ENCODE measurements at regions not wholly inside any gene's neighbourhood (a gene's known extent, or its start where the extent isn't known, plus 50 kb on each side); places are given as distances from the start of the nearest gene placed in this dataset.
A peak's percentile ranks its signal among the peaks of the same experiment; 100 is the strongest.

DNA sequence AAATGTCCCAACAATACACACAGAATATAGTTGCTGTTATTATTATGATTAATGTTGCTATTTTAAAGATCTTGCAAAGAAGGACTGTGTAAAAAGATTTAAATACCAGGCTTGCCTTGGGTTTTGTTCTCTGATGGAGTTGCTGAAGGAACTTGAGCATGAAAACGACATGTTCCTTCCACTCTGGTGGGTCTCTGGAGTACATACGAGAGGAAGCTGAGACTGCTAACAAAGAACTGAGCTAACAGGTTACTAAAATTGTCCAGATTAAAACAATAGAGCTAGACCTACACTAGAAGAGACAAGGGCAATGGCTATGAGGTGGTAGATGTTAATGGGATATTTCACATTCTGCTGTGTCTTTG lies 612.2 kb downstream of the TSN start:
- Histone ChIP-seq H3K4me3 (ENCODE audit: low read depth, low read length) (no peak overlapping the region), H3K4me1 (ENCODE audit: control insufficient read depth, insufficient read depth, low read length) (no peaks in the 10 kb centered on the region), H3K27me3 (ENCODE audit: control insufficient read depth, insufficient read depth, low read length) (no peaks in the 10 kb centered on the region), H3K27ac (ENCODE audit: low read depth, low read length) (no peak overlapping the region), H3K9me3 (ENCODE audit: control insufficient read depth, insufficient read depth, low read length) (peaks cover 3% of the 10 kb centered on the region), H3K36me3 (ENCODE audit: control insufficient read depth, insufficient read depth, low read length) (no peaks in the 10 kb centered on the region)
- WGBS (ENCODE audit: insufficient coverage): no CpG with 5 or more reads among the region's 2 CpGs
- peak in 2 of 6 donors; percentile 8 to 15 for DNase-seq (ENCODE audit: low read depth in 4 of 6, low spot score in 6 of 6)

DNA sequence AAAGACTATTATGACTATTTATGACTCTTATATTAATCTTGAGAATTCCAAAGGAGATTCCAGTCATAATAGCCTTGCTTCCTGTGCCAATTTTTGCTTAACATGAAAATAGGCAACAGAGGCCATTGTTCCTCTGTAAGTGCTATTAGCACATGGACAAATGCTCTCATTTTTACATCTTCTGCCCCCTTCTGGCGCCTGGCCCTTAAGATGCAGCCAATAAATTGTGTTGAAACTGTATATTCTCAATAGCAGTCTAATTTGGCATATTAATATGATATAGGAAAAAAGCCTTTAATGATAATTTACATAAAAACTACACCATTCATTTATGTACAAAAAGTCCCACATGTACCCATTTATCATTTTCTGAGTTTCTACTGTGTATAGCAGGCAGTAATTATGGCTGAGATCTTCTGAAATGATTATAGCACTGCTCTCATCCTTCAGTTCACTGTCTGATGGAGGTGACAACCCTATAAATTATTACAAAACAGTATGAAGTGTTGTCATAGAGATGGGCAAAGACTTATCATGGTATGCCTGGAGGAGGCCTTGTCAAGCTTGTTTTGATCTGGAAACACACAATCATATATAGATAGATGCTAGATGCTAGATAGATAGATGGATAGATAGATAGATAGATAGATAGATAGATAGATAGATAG lies 613.3 kb downstream of the TSN start:
- Histone ChIP-seq H3K36me3 (ENCODE audit: control insufficient read depth, insufficient read depth, low read length) (no peaks in the 10 kb centered on the region), H3K4me1 (ENCODE audit: control insufficient read depth, insufficient read depth, low read length) (no peaks in the 10 kb centered on the region), H3K27me3 (ENCODE audit: control insufficient read depth, insufficient read depth, low read length) (no peaks in the 10 kb centered on the region), H3K27ac (ENCODE audit: low read depth, low read length) (no peak overlapping the region), H3K9me3 (ENCODE audit: control insufficient read depth, insufficient read depth, low read length) (peaks cover 7% of the 10 kb centered on the region), H3K4me3 (ENCODE audit: low read depth, low read length) (no peak overlapping the region)
- WGBS (ENCODE audit: insufficient coverage): no CpG with 5 or more reads among the region's 1 CpG
- no peak for DNase-seq (ENCODE audit: low read depth in 4 of 6, low spot score in 6 of 6)

DNA sequence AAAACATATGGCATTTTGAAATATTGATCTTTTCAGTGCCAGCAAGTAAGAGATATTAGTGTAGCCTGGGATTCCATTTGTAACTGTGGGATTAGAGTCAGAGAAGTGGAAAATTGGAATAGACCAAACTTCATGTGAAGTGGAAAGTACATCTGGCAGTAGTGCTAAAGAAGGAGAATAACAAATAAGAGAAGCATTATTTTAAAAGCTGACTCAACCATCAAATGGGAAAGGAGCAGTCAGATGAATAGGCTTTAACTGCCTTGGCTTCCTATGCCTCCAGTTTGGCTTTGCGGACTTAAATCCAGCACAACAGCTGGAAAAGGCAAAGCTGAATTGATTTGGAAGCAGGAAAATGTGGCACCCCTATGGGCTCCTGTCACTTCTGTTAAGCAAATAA lies 623.1 kb downstream of the TSN start:
- 75% methylated on average over 1 of the region's 1 CpG for WGBS (ENCODE audit: insufficient coverage)
- H3K4me1 ChIP-seq (ENCODE audit: control insufficient read depth, insufficient read depth, low read length): no peaks in the 10 kb centered on the region
- no peaks in the 10 kb centered on the region for H3K36me3 ChIP-seq (ENCODE audit: control insufficient read depth, insufficient read depth, low read length)
- H3K4me3 ChIP-seq (ENCODE audit: low read depth, low read length): no peak overlapping the region
- H3K9me3 ChIP-seq (ENCODE audit: control insufficient read depth, insufficient read depth, low read length): peaks cover under 1% of the 10 kb centered on the region
- H3K27me3 ChIP-seq (ENCODE audit: control insufficient read depth, insufficient read depth, low read length): no peaks in the 10 kb centered on the region
- H3K27ac ChIP-seq (ENCODE audit: low read depth, low read length): no peak overlapping the region
- DNase-seq (ENCODE audit: low read depth in 4 of 6, low spot score in 6 of 6): peak in 2 of 6 donors; percentile 3 to 45

DNA sequence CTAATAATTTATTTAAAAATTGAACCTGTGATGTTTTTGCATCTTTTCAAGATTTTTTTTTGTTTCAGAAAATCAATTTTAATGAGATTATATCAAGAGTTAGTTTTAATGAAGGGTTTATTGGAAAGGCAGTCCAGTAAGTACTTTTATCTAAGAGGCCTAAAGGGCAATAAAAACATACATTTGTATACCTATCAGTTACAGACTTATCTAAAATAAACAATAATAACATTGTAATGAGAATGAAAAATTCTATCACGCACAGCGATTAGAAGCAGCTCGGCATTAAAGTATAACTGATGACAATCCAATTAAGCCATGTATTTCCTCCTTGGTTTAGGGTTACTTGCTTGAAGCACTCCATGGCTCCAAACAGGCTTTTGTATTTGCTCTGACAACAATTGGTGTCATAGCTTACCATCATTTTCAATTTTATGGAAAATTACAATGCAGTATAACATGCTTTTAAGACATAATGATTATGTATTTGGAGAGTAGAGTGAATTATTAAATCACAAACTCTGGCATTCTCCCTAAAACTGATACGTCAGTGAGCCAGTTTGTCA lies 629.4 kb downstream of the TSN start:
- no peak overlapping the region for H3K4me3 ChIP-seq (ENCODE audit: low read depth, low read length)
- H3K9me3 ChIP-seq (ENCODE audit: control insufficient read depth, insufficient read depth, low read length): peaks cover 7% of the 10 kb centered on the region
- H3K36me3 ChIP-seq (ENCODE audit: control insufficient read depth, insufficient read depth, low read length): no peaks in the 10 kb centered on the region
- H3K4me1 ChIP-seq (ENCODE audit: control insufficient read depth, insufficient read depth, low read length): no peaks in the 10 kb centered on the region
- DNase-seq (ENCODE audit: low read depth in 4 of 6, low spot score in 6 of 6): no peak
- H3K27me3 ChIP-seq (ENCODE audit: control insufficient read depth, insufficient read depth, low read length): no peaks in the 10 kb centered on the region
- H3K27ac ChIP-seq (ENCODE audit: low read depth, low read length): no peak overlapping the region
- WGBS (ENCODE audit: insufficient coverage): 100% methylated on average over 1 of the region's 4 CpGs

DNA sequence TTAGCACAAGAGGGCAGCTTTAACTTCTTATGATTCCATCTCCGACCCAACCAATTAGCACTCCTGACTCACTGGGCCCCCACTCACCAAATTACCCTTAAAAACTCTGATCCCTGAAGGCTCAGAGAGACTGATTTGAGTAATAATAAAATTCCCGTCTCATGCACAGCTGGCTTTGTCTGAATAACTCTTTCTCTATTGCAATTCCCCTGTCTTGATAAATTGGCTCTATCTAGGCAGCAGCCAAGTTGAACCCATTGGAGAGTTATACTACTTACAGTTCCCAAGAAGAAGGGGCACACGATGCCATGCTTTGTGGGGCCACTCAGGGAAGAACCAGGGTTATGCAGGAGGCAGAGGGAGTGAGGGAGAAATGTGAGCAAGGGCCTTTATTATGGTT lies 632.8 kb downstream of the TSN start:
- Histone ChIP-seq H3K27ac (ENCODE audit: low read depth, low read length) (no peak overlapping the region), H3K9me3 (ENCODE audit: control insufficient read depth, insufficient read depth, low read length) (peaks cover 7% of the 10 kb centered on the region), H3K36me3 (ENCODE audit: control insufficient read depth, insufficient read depth, low read length) (no peaks in the 10 kb centered on the region), H3K27me3 (ENCODE audit: control insufficient read depth, insufficient read depth, low read length) (no peaks in the 10 kb centered on the region), H3K4me1 (ENCODE audit: control insufficient read depth, insufficient read depth, low read length) (no peaks in the 10 kb centered on the region), H3K4me3 (ENCODE audit: low read depth, low read length) (no peak overlapping the region)
- DNase-seq (ENCODE audit: low read depth in 4 of 6, low spot score in 6 of 6): no peak
- 56% methylated on average over 2 of the region's 3 CpGs for WGBS (ENCODE audit: insufficient coverage)

DNA sequence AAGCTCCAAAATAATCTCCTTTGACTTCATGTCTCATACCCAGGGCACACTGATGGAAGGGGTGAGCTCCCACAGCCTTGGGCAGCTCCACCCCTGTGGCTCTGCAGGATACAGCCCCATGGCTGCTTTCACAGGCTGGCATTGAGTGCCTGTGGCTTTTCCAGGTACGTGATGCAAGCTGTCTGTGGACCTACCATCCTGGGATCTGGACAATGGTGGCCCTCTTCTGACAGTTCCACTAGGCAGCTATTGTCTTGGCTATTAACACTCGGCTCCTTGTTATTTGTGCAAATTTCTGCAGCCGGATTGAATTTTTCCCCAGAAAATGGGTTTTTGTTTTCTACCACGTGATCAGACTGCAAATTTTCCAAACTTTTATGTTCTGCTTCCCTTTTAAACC lies 634.2 kb downstream of the TSN start:
- Histone ChIP-seq H3K27me3 (ENCODE audit: control insufficient read depth, insufficient read depth, low read length) (no peaks in the 10 kb centered on the region), H3K4me1 (ENCODE audit: control insufficient read depth, insufficient read depth, low read length) (no peaks in the 10 kb centered on the region), H3K4me3 (ENCODE audit: low read depth, low read length) (no peak overlapping the region), H3K27ac (ENCODE audit: low read depth, low read length) (no peak overlapping the region), H3K9me3 (ENCODE audit: control insufficient read depth, insufficient read depth, low read length) (peaks cover 7% of the 10 kb centered on the region), H3K36me3 (ENCODE audit: control insufficient read depth, insufficient read depth, low read length) (no peaks in the 10 kb centered on the region)
- WGBS (ENCODE audit: insufficient coverage): 74% methylated on average over 4 of the region's 4 CpGs
- peak in 1 of 6 donors; percentile 3 for DNase-seq (ENCODE audit: low read depth in 4 of 6, low spot score in 6 of 6)

DNA sequence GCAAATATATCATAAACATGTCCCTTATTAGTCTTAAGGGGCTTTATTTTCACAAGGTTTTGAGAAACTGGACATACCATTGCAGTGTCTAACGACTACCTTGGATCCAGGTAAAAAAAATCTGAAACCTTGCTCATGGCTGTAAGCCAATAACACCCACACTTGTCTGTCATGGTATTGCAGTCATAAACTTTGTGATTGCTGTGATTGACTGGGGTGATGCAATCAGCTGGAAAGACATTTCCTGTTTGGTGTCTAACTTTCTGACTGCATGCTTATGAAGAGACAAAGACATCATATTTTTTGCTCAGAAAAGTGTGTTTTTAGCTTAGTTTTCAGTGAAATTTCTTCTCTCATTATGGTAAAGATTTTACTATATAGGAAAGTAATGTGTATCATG lies 635.0 kb downstream of the TSN start:
- DNase-seq (ENCODE audit: low read depth in 4 of 6, low spot score in 6 of 6): no peak
- no peaks in the 10 kb centered on the region for H3K27me3 ChIP-seq (ENCODE audit: control insufficient read depth, insufficient read depth, low read length)
- no peak overlapping the region for H3K4me3 ChIP-seq (ENCODE audit: low read depth, low read length)
- H3K4me1 ChIP-seq (ENCODE audit: control insufficient read depth, insufficient read depth, low read length): no peaks in the 10 kb centered on the region
- no peak overlapping the region for H3K27ac ChIP-seq (ENCODE audit: low read depth, low read length)
- peaks cover 7% of the 10 kb centered on the region for H3K9me3 ChIP-seq (ENCODE audit: control insufficient read depth, insufficient read depth, low read length)
- no CpG with 5 or more reads among the region's 1 CpG for WGBS (ENCODE audit: insufficient coverage)
- no peaks in the 10 kb centered on the region for H3K36me3 ChIP-seq (ENCODE audit: control insufficient read depth, insufficient read depth, low read length)

DNA sequence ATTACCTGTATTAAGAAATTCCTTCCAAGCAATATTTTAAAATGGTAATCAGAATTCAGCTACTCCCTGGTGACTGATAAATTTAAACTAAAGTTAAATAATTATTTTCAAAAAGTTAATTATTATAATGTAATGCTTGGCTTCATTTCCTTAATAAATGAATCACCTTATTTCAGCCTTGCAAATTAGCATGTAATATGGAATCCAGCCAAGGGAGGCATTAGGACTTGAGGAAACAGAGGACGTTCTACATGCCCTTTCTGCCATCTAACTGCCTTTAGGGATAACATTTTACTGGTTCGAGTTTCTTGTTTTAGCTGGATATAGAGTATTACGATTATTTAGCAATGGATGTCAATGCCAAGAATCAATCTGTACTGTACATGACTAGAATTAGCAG lies 636.3 kb downstream of the TSN start:
- Histone ChIP-seq H3K9me3 (ENCODE audit: control insufficient read depth, insufficient read depth, low read length) (peaks cover 7% of the 10 kb centered on the region), H3K4me1 (ENCODE audit: control insufficient read depth, insufficient read depth, low read length) (no peaks in the 10 kb centered on the region), H3K4me3 (ENCODE audit: low read depth, low read length) (no peak overlapping the region), H3K27ac (ENCODE audit: low read depth, low read length) (no peak overlapping the region), H3K36me3 (ENCODE audit: control insufficient read depth, insufficient read depth, low read length) (no peaks in the 10 kb centered on the region), H3K27me3 (ENCODE audit: control insufficient read depth, insufficient read depth, low read length) (no peaks in the 10 kb centered on the region)
- WGBS (ENCODE audit: insufficient coverage): 100% methylated on average over 1 of the region's 3 CpGs
- DNase-seq (ENCODE audit: low read depth in 4 of 6, low spot score in 6 of 6): peak in 1 of 6 donors; percentile 28

DNA sequence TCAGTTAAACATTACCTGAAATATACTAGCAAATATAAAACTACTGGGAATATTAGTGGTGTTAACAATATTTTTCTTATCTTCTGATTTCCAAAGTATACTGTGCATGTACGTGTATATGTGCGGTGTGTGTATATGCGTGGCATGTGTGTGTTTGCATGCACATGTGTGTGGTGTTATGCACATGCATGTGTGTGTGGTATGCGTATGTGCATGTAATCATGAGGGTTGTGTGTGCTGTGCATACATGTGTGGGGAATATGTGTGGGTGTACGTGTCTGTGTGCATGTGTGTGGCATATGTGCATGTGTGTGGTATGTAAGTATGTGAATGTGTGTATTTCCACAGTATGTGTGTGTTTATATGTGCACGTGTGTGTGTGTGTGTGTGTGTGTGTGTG lies 640.2 kb downstream of the TSN start:
- H3K4me1 ChIP-seq (ENCODE audit: control insufficient read depth, insufficient read depth, low read length): no peaks in the 10 kb centered on the region
- DNase-seq (ENCODE audit: low read depth in 4 of 6, low spot score in 6 of 6): no peak
- H3K36me3 ChIP-seq (ENCODE audit: control insufficient read depth, insufficient read depth, low read length): no peaks in the 10 kb centered on the region
- H3K27me3 ChIP-seq (ENCODE audit: control insufficient read depth, insufficient read depth, low read length): no peaks in the 10 kb centered on the region
- H3K9me3 ChIP-seq (ENCODE audit: control insufficient read depth, insufficient read depth, low read length): no peaks in the 10 kb centered on the region
- no peak overlapping the region for H3K27ac ChIP-seq (ENCODE audit: low read depth, low read length)
- H3K4me3 ChIP-seq (ENCODE audit: low read depth, low read length): no peak overlapping the region
- WGBS (ENCODE audit: insufficient coverage): 90% methylated on average over 6 of the region's 6 CpGs

DNA sequence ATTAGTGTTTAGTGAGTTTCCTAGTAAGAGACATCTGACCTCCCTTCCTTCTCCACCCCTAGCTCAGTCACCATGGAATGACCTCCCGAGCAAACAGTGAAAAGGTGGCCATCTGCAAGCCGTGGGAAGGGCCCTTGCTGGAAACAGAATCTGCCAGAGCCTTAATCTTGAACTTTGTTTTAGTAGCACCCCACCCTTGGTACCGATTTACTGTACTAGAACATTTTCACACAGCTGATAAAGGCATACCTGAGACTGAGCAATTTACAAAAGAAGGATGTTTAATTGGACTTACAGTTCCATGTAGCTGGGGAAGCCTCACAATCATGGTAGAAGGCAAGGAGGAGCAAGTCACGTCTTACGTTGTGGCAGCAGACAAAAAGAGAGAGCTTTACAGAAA lies 655.8 kb downstream of the TSN start:
- H3K27ac ChIP-seq (ENCODE audit: low read depth, low read length): no peak overlapping the region
- DNase-seq (ENCODE audit: low read depth in 4 of 6, low spot score in 6 of 6): no peak
- 92% methylated on average over 2 of the region's 5 CpGs for WGBS (ENCODE audit: insufficient coverage)
- H3K4me1 ChIP-seq (ENCODE audit: control insufficient read depth, insufficient read depth, low read length): no peaks in the 10 kb centered on the region
- H3K27me3 ChIP-seq (ENCODE audit: control insufficient read depth, insufficient read depth, low read length): no peaks in the 10 kb centered on the region
- no peak overlapping the region for H3K4me3 ChIP-seq (ENCODE audit: low read depth, low read length)
- H3K36me3 ChIP-seq (ENCODE audit: control insufficient read depth, insufficient read depth, low read length): no peaks in the 10 kb centered on the region
- H3K9me3 ChIP-seq (ENCODE audit: control insufficient read depth, insufficient read depth, low read length): no peaks in the 10 kb centered on the region

Measured in spinal cord (tissue), 9 donors.